MM.1S (cell line): ENCODE measurements at regions not wholly inside any gene's neighbourhood (a gene's known extent, or its start where the extent isn't known, plus 50 kb on each side); places are given as distances from the start of the nearest gene placed in this dataset.

ENCODE experiments used
- CTCF ChIP-seq: fragments of 300-600 bp; sonication (generic); IDR thresholded peaks from 2 replicates; pipeline ENCODE4 v1.5.1; 2016; ENCODE audit warnings: antibody characterized with exemption, low read length, mixed read lengths
- EZH2 ChIP-seq: fragments of 300-600 bp; sonication (generic); optimal IDR thresholded peaks from 2 replicates; pipeline ENCODE3; 2017; ENCODE audit warnings: low read depth, mild to moderate bottlenecking, antibody characterized with exemption, low read length, mixed read lengths
- EZH2phosphoT487 ChIP-seq: fragments of 300-600 bp; sonication (generic); IDR thresholded peaks from 2 replicates; pipeline ENCODE4 v1.6.1; 2018; ENCODE audit warnings: antibody characterized with exemption, low read length

- no peak for TF ChIP-seq CTCF
- no peak for TF ChIP-seq EZH2
- TF ChIP-seq EZH2phosphoT487 = no peak
Observed at GRCh38 chr1:58303841-58304240, 242.7 kb downstream of the OMA1 start.
